ENCODE measurements at regions not wholly inside any gene's neighbourhood (a gene's known extent, or its start where the extent isn't known, plus 50 kb on each side); places are given as distances from the start of the nearest gene placed in this dataset.

DNA sequence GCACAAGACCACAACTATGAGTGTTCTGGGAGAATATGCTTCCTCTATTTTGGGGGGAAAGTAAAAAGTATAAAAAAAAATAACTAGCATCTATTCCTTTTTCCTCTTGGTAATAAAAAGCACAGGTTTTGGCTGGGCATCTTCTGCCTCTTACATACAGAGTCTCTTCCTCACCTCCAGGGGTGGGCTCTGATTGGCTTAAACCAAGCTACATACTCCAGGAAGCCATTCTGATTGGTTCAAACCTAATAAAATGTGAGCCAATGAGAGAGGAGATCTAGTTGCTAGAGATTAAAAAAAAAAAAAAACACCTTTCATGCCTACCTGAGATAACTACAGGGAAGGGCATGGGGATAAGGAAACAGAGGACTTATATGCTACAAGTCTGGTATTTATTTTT, 365.9 kb upstream of the ERCC4 start:
- no peak for DNase-seq

DNA sequence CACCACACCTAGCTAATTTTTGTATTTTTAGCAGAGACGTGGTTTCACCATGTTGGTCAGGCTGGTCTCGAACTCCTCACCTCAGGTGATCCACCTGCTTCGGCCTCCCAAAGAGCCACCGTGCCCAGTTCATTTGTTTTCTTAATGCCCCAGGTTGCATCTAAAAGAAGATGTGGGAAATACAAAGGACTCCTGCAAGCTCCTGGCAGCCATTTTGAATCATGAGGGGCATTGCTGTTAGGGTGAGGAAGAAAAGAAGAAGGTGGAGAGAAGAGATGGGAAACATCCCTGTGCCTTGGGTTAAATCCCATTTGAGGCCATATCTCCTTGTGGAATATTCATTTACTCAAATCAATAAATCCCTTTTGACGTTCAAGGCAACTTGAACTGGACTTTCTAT, 365.3 kb upstream of the ERCC4 start:
- DNase-seq = no peak

DNA sequence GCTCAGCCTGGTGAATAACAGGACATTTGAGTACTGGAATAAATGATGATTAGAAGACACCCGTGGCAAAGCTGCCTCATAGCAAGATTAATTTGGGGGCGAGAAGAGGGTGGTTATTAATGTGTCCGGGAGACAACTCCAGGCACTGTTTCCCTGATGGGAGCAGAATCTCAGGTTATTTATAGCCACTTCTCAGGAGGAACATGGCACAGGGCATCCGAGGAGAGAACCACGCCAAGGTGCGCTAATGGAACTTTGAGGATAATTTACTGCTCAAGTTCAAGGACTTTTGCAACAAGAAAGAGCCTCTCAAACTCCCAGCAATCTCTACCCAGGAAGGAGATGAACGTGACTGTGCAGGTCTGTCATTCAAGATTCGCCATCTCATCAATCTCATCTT, 362.5 kb upstream of the ERCC4 start:
- no peak for DNase-seq

DNA sequence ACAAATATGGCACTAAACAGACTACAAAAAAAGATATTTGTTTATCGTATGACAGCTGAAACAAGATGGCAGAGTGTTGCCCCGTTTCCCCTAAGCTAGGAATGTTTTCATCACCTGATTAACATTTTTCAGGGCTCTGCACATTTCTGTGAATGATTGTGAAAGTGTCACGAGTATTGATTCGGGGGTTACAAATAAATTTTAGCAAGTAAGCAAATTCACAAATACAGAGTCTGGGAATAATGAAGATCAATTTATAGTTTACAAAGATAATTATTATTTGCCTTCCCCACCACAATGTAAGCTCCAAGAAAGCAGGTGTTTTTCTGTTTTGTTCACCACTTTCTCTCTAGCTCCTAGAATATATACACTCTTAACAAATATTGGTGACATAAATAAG, 361.2 kb upstream of the ERCC4 start:
- DNase-seq = no peak

DNA sequence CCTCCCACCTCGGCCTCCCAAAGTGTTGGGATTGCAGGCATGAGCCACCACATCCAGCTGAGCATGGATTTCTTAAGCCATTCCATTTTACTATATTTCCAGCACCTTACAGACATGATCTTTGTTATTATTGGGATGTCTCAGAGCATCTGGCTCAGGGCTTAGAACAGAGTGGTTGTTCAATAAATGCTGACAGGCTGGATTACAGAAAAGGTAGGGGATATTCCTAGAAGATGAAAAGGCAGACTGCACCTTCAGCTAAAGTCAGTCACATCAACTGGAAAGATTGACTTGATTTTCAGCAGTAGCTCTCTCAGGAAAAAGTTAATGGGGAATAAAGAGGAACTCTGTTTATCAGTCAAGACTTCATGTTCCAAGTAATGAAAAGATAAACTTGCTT, 360.3 kb upstream of the ERCC4 start:
- DNase-seq = no peak

DNA sequence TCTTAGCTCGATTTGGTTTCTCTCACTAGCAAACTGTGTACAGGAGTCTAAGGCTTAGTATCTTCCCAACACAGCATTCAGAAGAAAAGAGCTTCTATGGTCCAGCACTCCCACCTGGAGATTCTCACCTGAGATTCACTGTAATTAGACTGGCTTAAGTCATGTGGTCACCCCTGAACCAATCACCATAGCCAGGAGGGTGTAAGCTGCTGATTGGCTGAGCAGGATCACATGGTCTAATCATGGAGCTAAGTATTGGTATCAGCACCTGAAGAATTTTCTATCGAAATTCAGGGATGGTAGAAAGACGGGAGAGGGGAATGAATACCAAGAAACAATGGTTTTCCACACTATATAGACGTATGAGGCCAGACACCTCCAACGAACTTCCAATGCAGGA, 359.8 kb upstream of the ERCC4 start:
- DNase-seq = no peak

DNA sequence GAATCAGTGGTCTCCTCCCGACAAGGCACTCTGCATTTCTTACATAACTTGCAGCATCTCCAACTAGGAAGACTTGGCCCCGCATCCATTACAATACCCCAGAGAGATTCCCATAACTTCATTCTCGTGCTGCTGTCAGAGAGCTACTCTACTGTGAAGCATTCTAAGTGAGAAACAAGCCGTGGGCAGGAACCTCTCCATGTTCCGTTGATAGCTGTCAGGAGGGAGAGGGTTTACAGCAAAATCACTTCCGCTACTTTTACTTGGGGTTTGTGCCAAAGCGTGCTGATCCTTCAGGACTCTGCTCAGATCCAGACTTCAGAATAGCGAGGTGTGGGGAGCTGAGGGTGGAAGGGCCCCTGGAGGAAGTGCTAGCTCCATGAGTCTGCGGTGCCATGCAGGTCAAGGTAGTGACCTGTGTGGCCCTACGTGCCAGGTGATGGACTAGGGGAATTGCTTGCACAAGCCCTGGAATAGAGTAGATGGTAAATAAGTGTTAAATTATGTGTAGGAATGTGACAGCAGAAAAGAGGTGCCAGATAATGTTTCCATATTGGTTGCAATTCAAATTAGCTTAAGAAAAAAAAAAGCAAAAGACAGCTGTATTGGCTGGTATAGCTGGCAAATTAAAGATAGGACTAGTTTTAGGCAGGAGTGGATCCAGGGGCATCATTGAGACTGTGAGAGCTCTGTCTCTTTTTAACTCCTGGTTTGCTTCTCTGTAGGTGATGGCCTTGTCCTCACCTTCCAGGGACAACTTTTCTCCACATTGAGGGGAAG, 358.5 kb upstream of the ERCC4 start:
- no peak for DNase-seq

DNA sequence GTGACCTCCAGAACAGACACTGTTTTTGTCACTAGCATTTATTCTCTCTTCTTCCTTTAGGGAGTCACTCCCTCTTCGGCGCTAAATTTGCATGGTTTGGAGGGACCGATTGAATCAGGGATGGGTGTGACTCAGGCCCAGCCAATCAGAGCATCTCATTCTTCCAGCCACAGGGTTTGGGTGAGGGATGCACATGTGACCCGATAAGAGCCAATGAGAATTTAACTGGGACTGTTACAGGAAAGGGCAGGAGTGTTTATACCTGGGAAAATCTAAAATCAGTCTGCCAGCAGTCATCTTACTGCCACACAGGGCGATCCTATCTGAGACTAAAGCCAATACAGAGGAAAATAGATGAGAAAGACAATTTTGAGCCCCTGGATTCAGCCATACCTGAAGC, 351.2 kb upstream of the ERCC4 start:
- DNase-seq = no peak

DNA sequence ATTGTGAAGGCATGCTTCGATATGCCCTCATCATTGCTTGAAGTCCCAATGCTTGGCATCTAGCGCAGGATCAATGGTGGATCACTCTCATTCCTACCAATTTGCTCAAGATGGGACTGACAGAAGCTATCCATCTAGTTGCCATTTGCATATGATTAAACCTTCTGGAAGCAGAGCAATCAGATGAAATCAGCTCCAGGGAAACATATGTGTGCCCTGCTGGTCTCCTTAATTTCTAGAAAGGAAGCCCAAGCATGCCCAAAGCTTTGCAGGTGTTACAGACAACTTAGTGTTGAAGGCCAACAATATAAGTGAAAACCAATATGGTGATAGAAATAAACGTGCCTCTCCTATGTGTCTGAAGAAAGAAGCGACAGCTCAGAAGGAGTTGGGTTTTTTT, 350.0 kb upstream of the ERCC4 start:
- no peak for DNase-seq

DNA sequence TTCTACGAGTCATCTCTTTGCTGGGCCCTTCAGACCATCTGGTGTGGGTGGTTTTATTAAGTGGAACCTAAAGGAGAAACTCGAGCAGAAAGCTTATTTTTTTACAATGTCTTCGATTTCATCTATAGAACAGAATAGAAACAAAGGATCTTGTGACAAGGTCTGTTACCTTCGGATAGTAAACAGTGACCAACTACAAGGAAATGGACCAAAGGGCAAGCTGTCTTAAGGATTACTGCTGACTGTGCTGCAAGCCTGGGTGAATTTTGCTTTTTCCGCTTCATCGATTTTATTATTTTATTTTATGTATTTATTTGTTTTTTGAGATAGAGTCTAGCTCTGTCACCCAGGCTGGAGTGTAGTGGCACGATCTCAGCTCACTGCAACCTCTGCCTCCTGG, 348.9 kb upstream of the ERCC4 start:
- DNase-seq = no peak

DNA sequence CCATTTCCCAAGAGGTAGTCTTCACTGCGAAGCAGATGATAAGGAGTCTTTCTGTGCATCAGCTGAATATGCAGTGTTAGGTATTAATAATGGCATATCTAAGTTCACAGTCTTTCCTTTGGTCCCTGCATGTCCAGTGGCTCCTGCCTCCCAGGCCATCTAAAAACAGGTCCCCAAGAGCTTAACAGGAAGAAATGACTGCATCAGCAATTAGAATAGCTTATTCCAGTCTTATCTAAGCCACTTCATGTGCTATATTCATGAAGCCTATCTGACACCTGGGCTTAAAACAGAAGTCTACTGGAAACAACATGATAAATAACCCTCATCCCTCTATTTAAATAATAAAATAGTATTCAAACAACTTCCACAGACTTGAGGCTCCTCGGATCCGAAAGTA, 346.1 kb upstream of the ERCC4 start:
- no peak for DNase-seq

DNA sequence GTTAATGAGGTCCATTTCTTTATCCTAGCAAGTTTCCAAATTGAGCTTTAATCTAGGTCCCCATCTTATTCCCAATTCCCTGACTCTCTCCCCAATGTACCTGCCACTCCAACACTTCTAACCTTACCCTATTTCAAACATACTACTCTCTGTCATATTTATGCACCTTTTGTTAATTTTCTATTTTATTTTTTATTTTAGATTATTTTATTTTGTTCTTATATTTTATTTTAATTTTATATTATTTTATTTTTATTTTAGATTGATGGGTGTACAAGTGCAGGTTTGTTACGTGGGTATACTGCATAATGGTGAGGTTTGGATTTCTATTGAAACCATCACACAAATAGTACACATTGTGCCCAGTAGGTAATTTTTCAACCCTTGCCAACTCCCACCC, 333.9 kb upstream of the ERCC4 start:
- no peak for DNase-seq

DNA sequence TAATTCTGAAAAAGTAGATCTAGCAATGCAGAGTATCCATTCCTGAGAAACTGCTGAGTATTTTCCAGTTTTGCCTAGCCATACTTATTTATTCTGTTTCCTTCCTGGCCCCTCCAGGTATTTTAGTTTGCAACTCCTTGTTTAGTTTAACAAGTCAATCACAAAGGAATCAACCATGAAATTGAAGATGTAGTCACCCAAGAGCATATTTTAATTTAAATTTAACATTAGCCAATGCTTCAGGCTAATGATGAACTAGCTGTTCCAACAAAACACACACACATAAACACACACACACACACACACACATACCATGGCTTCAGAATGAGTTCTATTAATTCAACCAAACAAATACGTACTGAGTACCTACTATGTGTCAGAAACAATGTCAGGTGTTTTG, 332.8 kb upstream of the ERCC4 start:
- DNase-seq = no peak

DNA sequence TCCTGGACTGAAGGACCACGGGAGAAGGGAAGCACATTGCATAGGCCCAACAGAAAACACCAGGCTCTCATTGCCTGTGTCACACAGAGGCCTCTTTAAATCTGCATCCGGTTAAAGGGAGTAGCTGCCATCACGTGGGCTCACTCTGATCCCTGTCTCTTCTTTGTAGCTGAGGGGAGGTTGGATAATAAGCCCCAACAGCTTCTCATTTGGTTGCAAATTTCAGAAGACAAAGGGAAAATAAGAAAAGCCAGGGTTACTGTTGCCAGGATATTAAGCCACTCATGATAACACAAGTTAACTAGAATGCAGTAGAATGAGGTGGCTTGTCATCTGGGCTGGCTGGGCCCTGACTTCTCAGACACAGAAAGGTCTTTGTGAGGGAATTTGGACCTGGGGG, 325.1 kb upstream of the ERCC4 start:
- no peak for DNase-seq

DNA sequence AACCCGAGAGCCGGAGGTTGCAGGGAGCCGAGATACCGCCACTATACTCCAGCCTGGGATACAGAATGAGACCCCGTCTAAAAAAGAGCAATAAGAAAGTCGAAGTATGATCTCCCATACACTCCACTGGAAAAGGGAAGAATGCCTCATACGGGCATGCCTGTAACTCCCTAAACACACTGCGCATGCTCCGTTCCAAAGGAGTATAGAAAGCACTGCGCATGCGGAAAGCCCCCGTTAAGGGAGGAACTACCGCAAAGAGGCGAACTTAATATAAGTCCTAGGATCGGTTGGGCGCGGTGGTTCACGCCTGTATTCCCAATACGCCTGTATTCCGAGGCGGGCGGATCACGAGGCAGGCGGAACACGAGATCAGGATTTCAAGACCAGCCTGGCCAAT, 313.1 kb upstream of the ERCC4 start:
- no peak for DNase-seq

DNA sequence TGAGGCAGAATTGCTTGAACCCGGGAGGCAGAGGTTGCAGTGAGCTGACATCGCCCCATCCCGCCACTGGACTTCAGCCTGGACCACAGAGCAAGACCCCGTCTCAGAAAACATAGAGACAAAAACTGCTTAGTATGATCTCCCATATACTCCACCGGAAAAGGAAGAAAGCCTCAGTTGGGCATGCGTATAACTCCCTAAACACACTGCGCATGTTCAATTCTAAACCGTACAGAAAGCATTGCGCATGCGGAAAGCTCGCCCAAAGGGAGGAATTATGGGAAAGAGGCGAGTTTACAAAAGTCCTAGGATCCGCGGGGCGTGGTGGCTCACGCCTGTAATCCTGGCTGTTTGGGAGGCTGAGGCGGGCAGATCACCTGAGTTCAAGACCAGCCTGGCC, 312.7 kb upstream of the ERCC4 start:
- no peak for DNase-seq

DNA sequence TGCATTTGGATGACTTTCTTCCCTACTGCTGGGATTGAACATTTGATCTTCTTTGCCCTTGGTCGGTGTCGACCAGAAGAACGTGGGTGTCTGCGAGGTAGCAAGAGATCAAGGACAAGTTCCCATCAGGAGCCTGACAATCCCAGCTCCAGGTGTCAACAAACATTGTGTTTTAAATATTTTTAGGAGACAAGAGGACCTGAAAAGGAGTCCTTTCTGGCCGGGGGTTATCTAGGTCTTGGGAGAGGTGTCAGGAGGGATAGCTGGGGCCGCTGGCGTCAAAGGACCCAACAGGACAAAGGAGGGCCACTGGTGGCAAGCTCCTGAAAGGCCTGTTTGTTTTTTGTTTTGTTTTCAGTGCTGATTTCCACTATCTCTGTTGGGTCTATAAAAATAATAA, 308.4 kb upstream of the ERCC4 start:
- no peak for DNase-seq

DNA sequence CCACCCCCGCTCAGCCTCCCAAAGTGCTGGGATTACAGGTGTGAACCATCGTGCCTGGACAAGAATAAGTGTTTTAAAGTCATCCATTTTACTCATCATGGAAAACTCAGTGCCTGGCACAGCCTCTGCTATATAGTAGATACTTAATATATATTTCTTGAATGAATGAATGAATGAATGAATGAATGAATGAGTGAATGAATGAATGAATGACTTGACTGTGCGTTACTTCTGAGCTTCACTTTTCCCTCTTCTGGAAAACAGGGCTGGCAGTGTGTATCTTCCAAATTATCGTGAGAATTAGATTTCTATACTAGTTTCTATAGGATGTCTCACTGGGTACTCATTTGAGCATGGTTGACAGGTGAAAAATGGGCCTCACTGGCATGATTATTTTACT, 307.3 kb upstream of the ERCC4 start:
- no peak for DNase-seq

DNA sequence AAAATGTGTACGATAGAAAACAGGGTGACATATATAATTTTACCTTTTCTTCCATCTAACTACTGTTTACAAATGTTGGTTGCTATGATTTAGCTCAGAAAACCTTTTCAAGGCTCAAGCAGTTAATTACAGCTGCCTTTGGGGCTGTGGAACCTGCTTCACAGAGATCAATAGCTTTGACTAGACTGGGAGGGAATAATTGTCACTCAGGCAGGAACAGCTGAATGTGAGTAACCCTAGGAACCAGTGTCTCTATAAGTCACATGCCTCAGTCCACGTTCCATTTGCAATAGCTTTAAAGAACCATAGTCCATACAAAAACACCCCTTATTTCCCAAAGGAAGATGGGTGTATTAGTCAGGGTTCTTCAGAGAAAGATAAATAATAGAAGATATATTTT, 306.8 kb upstream of the ERCC4 start:
- no peak for DNase-seq

DNA sequence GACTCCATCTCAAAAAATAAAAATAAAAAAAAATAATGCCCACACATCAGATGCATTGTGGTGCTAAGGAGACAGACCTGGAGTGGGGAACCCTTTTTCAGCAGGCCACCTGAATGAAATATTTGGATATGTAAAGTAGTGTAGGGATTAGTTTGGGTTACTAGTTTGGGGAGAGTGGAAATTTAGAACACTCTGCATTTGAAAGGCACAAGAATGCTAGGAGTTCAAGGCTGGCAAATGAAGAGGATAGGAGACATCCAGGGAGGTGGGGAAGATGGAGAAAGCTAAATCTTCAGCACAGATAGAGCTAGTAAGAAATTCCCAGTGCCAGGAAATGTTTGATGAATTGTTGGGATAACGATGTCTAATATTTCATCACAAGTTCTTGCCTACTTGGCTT, 298.3 kb upstream of the ERCC4 start:
- no peak for DNase-seq

DNA sequence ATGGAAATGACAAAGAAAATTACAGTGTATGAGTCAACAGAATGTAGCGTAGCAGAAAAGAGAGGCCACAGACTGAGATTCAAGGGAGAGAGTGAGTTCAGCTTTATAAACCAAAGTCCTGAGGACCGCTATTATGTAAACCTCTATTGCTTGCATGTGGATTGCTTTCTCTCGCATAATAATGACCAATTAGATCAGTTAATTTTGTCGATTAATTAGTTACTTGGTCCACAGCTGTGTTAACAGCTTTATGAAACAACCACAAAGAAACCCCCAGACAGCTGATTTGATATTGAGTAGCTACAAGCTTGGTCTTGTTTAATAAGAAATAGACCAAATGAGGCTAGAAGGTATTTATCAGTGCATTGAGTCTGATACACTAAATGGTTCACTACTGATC, 291.8 kb upstream of the ERCC4 start:
- no peak for DNase-seq

DNA sequence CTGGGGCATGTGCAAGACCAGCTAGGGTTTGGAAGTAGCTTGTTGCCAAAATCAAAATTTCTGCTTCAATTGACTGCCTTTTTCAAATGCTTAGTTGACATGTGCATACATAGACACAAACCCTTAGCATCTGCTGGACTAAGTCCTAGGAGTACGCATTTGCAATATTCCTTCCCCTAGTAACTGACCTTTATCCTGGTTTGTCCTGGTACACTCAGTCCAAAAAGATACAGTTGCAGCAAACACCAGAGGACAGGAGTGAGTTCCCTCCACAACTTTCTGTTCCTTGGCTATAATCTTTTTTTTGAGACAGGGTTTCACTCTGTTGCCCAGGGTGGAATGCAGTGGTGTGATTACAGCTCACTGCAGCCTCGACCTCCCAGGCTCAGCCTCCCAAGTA, 290.2 kb upstream of the ERCC4 start:
- no peak for DNase-seq

DNA sequence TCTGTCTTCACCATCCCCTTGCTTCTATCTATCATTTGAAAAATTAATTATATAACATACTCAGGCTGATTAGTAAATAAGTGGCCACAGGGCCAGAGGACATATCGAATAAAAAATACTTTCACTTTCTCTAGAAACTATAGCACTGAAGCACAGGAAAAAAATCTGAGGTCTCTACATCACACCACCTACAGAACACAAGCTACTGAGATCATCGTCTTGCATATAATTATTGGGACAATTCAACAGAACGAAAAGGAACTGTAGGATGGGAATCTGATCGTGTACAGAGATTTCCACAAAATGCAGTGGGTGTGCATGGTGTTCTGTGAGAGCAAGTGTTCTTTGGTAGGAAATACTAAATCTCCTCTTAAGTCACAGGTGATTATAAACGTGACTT, 289.6 kb upstream of the ERCC4 start:
- DNase-seq = no peak

DNA sequence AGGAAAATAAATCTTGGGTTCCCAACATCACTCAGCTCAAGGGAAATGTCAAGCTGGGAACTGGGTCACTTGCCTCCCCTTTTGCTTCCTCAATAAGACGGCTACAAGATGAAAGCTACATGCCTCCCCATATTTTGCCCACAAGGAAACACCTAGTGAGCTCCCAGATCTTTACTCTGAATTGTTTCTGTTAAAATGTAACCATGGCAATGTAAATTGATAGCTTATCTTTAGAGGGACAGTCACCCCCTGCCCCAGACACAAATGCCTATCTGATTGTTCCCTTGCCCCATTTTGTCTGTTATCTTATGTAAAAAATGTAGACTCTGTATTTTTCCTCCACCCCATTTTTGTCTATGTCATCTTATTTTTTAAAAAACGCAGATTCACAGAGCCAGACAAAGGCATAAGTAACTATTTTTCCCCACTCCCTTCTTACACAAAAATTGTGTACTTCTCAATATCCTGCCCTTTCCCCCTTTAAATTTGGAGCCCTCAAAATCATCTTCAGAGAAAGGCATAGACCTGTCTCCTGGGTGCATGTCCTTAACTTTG, 288.7 kb upstream of the ERCC4 start:
- DNase-seq = no peak

DNA sequence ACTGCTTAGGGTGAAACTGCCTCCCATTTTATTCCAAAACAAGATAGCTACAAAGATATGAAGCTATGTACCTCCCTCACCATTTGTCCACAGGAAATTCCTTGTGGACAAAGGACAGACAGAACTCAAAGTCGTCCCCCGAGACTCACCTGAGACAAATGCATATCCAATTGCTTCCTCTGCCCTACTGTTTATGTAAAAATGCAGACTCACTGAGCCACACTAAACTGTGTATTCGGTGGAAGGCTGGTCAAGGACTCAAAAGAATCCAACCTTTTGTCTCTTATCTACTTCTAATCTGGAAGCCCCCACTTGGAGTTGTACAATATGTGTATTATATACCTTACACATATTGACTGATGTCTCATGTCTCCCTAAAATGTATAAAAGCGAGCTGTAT, 288.0 kb upstream of the ERCC4 start:
- no peak for DNase-seq

Measured in NCI-H1048 (cell line).